HL-60 (cell line): ENCODE measurements at regions not wholly inside any gene's neighbourhood (a gene's known extent, or its start where the extent isn't known, plus 50 kb on each side); places are given as distances from the start of the nearest gene placed in this dataset.

ENCODE experiments used
- DNase-seq, 2 experiments: peaks; one replicate each; pipeline ENCODE4 v3.0.0-alpha.2; 2010 to 2020; ENCODE audit warnings: low read depth in 1 of 2, low spot score in 1 of 2
- H3K27ac ChIP-seq: fragments of 250-450 bp; sonication (Bioruptor Pico); replicated peaks from 2 replicates; pipeline ENCODE4 v1.5.1; 2020; ENCODE audit warnings: mild to moderate bottlenecking, moderate library complexity
- H3K27me3 ChIP-seq: fragments of 250-450 bp; sonication (Bioruptor Pico); 2 replicates; pipeline ENCODE4 v1.5.1; 2021; ENCODE audit warnings: mild to moderate bottlenecking, moderate library complexity; ENCODE audit not compliant: insufficient read depth, poor library complexity, severe bottlenecking
- H3K4me3 ChIP-seq: replicated peaks from 2 replicates; pipeline ENCODE4 v1.5.1; 2011; ENCODE audit warnings: mild to moderate bottlenecking, control low read depth, low read length; ENCODE audit not compliant: insufficient read depth
- GABPA ChIP-seq: IDR thresholded peaks from 2 replicates; pipeline ENCODE4 v1.6.1; 2012; ENCODE audit warnings: low read depth
- POLR2AphosphoS5 ChIP-seq: IDR thresholded peaks from 2 replicates; pipeline ENCODE4 v1.6.1; 2012; ENCODE audit warnings: low read depth
- SPI1 ChIP-seq: IDR thresholded peaks from 2 replicates; pipeline ENCODE4 v1.6.1; 2012; ENCODE audit warnings: low read depth, mild to moderate bottlenecking, borderline replicate concordance
- TF ChIP-seq, protein P1 (sequence below): IDR thresholded peaks from 2 replicates; pipeline ENCODE4 v1.6.1; 2012; ENCODE audit warnings: low read depth; ENCODE audit not compliant: insufficient replicate concordance
- TF ChIP-seq, protein P2 (sequence below): IDR thresholded peaks from one replicate; pipeline ENCODE4 v1.5.1; 2011; ENCODE audit warnings: low read length, control low read depth, inconsistent platforms; ENCODE audit not compliant: insufficient read depth

DNA sequence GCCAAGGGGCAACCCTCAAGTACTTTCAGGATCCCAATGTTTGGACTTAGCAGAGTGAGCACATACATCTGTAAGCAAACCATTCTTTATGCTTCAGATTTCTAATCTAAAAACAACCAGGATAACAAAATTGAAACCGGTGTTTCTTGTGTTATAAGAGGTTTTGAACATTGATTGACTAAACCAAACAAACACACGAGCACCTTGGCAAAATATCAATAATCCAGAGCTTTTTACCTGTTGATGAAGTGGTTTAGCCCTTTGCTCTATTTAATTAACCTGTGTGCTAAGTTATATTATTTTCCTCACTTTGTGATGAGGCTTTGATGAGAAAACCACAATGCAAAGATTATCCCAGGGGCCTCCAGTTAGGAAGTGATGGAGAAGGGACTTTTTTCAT is 255.3 kb upstream of the CXXC4 start:
- TF ChIP-seq POLR2AphosphoS5, result no peak
- TF ChIP-seq GABPA, result no peak
- TF ChIP-seq SPI1, result no peak
- TF ChIP-seq, protein P1, sequence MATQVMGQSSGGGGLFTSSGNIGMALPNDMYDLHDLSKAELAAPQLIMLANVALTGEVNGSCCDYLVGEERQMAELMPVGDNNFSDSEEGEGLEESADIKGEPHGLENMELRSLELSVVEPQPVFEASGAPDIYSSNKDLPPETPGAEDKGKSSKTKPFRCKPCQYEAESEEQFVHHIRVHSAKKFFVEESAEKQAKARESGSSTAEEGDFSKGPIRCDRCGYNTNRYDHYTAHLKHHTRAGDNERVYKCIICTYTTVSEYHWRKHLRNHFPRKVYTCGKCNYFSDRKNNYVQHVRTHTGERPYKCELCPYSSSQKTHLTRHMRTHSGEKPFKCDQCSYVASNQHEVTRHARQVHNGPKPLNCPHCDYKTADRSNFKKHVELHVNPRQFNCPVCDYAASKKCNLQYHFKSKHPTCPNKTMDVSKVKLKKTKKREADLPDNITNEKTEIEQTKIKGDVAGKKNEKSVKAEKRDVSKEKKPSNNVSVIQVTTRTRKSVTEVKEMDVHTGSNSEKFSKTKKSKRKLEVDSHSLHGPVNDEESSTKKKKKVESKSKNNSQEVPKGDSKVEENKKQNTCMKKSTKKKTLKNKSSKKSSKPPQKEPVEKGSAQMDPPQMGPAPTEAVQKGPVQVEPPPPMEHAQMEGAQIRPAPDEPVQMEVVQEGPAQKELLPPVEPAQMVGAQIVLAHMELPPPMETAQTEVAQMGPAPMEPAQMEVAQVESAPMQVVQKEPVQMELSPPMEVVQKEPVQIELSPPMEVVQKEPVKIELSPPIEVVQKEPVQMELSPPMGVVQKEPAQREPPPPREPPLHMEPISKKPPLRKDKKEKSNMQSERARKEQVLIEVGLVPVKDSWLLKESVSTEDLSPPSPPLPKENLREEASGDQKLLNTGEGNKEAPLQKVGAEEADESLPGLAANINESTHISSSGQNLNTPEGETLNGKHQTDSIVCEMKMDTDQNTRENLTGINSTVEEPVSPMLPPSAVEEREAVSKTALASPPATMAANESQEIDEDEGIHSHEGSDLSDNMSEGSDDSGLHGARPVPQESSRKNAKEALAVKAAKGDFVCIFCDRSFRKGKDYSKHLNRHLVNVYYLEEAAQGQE, result no peak
- TF ChIP-seq, protein P2, sequence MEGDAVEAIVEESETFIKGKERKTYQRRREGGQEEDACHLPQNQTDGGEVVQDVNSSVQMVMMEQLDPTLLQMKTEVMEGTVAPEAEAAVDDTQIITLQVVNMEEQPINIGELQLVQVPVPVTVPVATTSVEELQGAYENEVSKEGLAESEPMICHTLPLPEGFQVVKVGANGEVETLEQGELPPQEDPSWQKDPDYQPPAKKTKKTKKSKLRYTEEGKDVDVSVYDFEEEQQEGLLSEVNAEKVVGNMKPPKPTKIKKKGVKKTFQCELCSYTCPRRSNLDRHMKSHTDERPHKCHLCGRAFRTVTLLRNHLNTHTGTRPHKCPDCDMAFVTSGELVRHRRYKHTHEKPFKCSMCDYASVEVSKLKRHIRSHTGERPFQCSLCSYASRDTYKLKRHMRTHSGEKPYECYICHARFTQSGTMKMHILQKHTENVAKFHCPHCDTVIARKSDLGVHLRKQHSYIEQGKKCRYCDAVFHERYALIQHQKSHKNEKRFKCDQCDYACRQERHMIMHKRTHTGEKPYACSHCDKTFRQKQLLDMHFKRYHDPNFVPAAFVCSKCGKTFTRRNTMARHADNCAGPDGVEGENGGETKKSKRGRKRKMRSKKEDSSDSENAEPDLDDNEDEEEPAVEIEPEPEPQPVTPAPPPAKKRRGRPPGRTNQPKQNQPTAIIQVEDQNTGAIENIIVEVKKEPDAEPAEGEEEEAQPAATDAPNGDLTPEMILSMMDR, result no peak
- Histone ChIP-seq H3K27ac (no peak overlapping the region), H3K27me3 (no peaks in the 10 kb centered on the region), H3K4me3 (no peak overlapping the region)
- DNase-seq, result no peak

DNA sequence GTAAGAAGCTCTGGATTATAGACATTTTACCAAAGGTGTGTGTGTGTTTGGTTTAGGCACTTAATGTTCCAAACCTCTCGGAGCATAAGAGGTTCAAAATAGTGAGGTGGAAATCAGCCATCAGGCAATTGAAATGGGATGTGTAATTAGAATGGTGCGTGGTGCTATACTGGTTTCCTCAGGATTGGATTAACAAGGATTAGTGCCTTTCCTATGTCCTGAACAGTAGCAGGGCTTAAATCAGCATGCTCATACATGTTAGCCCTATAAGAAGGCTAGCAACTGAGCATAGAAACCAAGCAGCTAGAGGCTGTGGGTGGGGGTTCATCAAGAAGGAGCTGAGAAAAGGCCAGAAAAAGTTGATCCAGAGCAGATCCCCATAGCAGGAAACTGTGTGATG is 256.8 kb upstream of the CXXC4 start:
- no peak overlapping the region for H3K27ac ChIP-seq
- no peak for TF ChIP-seq POLR2AphosphoS5
- TF ChIP-seq SPI1, result no peak
- TF ChIP-seq, protein P1, result no peak
- TF ChIP-seq GABPA, result no peak
- TF ChIP-seq, protein P2, result no peak
- no peaks in the 10 kb centered on the region for H3K27me3 ChIP-seq
- no peak for DNase-seq
- H3K4me3 ChIP-seq, result no peak overlapping the region

DNA sequence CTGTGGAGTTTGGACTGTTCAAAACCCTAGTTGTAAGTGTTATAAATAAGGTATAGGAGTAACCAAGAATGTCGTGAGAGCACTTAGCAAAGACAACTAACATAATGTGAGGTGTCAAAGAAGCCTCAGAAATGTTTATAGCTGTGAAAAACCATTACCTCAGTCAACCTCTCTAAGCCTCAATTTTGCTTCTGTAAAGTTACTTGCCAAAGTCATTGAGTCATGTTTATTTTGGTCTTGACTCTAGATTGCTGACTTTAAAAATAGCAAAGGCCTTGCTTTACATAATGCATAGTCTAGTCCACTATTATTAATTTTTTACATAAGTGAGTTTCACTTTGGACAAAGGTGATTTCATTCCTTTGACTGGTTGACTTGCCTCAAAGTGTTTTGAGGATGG is 257.6 kb upstream of the CXXC4 start:
- TF ChIP-seq GABPA (no peak), SPI1 (no peak), POLR2AphosphoS5 (no peak)
- TF ChIP-seq, protein P2, result no peak
- TF ChIP-seq, protein P1, result no peak
- no peak for DNase-seq
- no peaks in the 10 kb centered on the region for H3K27me3 ChIP-seq

More for the DNA sequence above, 257.6 kb upstream of the CXXC4 start:
- no peak overlapping the region for H3K4me3 ChIP-seq
- no peak overlapping the region for H3K27ac ChIP-seq
